GM19328 (cell line): ENCODE measurements at regions not wholly inside any gene's neighbourhood (a gene's known extent, or its start where the extent isn't known, plus 50 kb on each side); places are given as distances from the start of the nearest gene placed in this dataset.

Experiments used
- ATAC-seq: cut with Tn5 transposase; IDR thresholded peaks from one replicate; pipeline ENCODE4 v1.9.1; 2021; ENCODE audit warnings: mild to moderate bottlenecking, moderate library complexity; ENCODE audit not compliant: unreplicated experiment

GRCh38 chr12:88413646-88414045 lies 166.6 kb downstream of the KITLG start:
- no peak for ATAC-seq

- ATAC-seq: no peak
Measured at GRCh38 chr12:88416155-88416554, 164.1 kb downstream of the KITLG start.

GRCh38 chr12:88416786-88417185 lies 163.5 kb downstream of the KITLG start:
- no peak for ATAC-seq

- no peak for ATAC-seq
Measured at GRCh38 chr12:88417531-88417930, 162.7 kb downstream of the KITLG start.

- ATAC-seq: no peak
Measured at GRCh38 chr12:88418856-88419497, 161.3 kb downstream of the KITLG start.

- ATAC-seq: no peak
Measured at GRCh38 chr12:88419794-88420193, 160.5 kb downstream of the KITLG start.

GRCh38 chr12:88420457-88420856 lies 159.8 kb downstream of the KITLG start:
- no peak for ATAC-seq

GRCh38 chr12:88424791-88425730 lies 155.2 kb downstream of the KITLG start:
- no peak for ATAC-seq

- ATAC-seq: no peak
Measured at GRCh38 chr12:88428350-88428749, 151.9 kb downstream of the KITLG start.

- ATAC-seq: no peak
Measured at GRCh38 chr12:88431246-88431645, 149.0 kb downstream of the KITLG start.

GRCh38 chr12:88432531-88433490 lies 147.5 kb downstream of the KITLG start:
- ATAC-seq: no peak

- ATAC-seq: peak; percentile 56
Measured at GRCh38 chr12:88433997-88434703, 146.1 kb downstream of the KITLG start.

GRCh38 chr12:88435334-88436076 lies 144.8 kb downstream of the KITLG start:
- no peak for ATAC-seq

GRCh38 chr12:88437226-88437625 lies 143.0 kb downstream of the KITLG start:
- ATAC-seq: no peak
